AG09309 (cell line): ENCODE measurements at regions not wholly inside any gene's neighbourhood (a gene's known extent, or its start where the extent isn't known, plus 50 kb on each side); places are given as distances from the start of the nearest gene placed in this dataset.
"Not testable (repeated sequence)": the region's sequence is repeated elsewhere in the genome, so short reads cannot be mapped to it uniquely, and the experiment has no call there.

ENCODE experiments used
- DNase-seq: peaks from one replicate; pipeline ENCODE4 v3.0.0-alpha.2; 2010; ENCODE audit warnings: low read depth
- H3K4me3 ChIP-seq: 2 replicates; pipeline ENCODE4 v1.5.1; 2011; ENCODE audit warnings: mild to moderate bottlenecking, low read depth, low read length, moderate library complexity; ENCODE audit not compliant: control insufficient read depth
- CTCF ChIP-seq: IDR thresholded peaks from 2 replicates; pipeline ENCODE4 v1.5.1; 2011; ENCODE audit warnings: mild to moderate bottlenecking, low read depth, low read length, inconsistent platforms; ENCODE audit not compliant: insufficient read depth, control insufficient read depth; ENCODE audit errors: missing control alignments

- H3K4me3 ChIP-seq: no peak overlapping the region
- no peak for TF ChIP-seq CTCF
- DNase-seq: no peak
Measured at GRCh38 chr10:25869067-25869591, 64.9 kb upstream of the MYO3A start.

- no peak for DNase-seq
- H3K4me3 ChIP-seq: no peak overlapping the region
- no peak for TF ChIP-seq CTCF
Measured at GRCh38 chr10:25869609-25870008, 64.4 kb upstream of the MYO3A start.

- H3K4me3 ChIP-seq, DNase-seq: not testable (repeated sequence)
Measured at GRCh38 chr10:25874402-25874801, 59.6 kb upstream of the MYO3A start.

- peak; percentile 86 for TF ChIP-seq CTCF
- no peak overlapping the region for H3K4me3 ChIP-seq
- DNase-seq: peak; percentile 14
Measured at GRCh38 chr10:25875556-25876165, 58.4 kb upstream of the MYO3A start.

- no peak for DNase-seq
- TF ChIP-seq CTCF: no peak
Measured at GRCh38 chr10:25877296-25877695, 56.7 kb upstream of the MYO3A start.

More at GRCh38 chr10:25877296-25877695, 56.7 kb upstream of the MYO3A start:
- H3K4me3 ChIP-seq: no peak overlapping the region
